GM18499 (cell line): ENCODE measurements at regions not wholly inside any gene's neighbourhood (a gene's known extent, or its start where the extent isn't known, plus 50 kb on each side); places are given as distances from the start of the nearest gene placed in this dataset.
"Not testable (repeated sequence)": the region's sequence is repeated elsewhere in the genome, so short reads cannot be mapped to it uniquely, and the experiment has no call there.

ENCODE experiments used
- ATAC-seq: cut with Tn5 transposase; IDR thresholded peaks from one replicate; pipeline ENCODE4 v1.9.1; 2021; ENCODE audit warnings: moderate number of reproducible peaks; ENCODE audit not compliant: insufficient read depth, unreplicated experiment

- no peak for ATAC-seq
These were observed 215.2 kb upstream of the P2RY1 start for GRCh38 chr3:152619691-152620090.

- ATAC-seq: no peak
These were observed 214.5 kb upstream of the P2RY1 start for GRCh38 chr3:152620395-152620794.

- ATAC-seq: no peak
These were observed 213.7 kb upstream of the P2RY1 start for GRCh38 chr3:152621006-152621868.

GRCh38 chr3:152621967-152622810 lies 212.7 kb upstream of the P2RY1 start:
- no peak for ATAC-seq

GRCh38 chr3:152622811-152623167 lies 212.1 kb upstream of the P2RY1 start:
- no peak for ATAC-seq

- ATAC-seq: no peak
These were observed 211.5 kb upstream of the P2RY1 start for GRCh38 chr3:152623286-152623911.

DNA sequence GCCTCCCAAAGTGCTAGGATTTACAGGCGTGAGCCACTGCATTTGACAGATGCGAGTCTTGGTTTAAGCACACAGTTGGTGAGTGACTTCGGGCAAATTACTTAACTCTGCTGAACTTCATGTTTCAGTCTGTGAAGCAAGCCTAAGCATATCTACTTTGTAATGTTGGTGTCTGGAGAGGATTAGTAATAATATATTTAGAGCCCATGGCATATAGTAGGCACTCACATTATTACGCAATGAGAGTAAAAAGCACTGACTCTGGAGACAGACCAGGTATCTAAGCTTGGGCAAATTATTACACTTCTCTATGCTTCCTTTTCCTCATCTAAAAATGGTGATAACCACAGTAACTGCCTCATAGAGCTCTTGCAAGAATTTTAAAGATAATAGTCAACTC lies 208.7 kb upstream of the P2RY1 start:
- ATAC-seq: no peak

GRCh38 chr3:152628496-152628895 lies 206.4 kb upstream of the P2RY1 start:
- no peak for ATAC-seq

- ATAC-seq: no peak
These were observed 205.4 kb upstream of the P2RY1 start for GRCh38 chr3:152629363-152630122.

DNA sequence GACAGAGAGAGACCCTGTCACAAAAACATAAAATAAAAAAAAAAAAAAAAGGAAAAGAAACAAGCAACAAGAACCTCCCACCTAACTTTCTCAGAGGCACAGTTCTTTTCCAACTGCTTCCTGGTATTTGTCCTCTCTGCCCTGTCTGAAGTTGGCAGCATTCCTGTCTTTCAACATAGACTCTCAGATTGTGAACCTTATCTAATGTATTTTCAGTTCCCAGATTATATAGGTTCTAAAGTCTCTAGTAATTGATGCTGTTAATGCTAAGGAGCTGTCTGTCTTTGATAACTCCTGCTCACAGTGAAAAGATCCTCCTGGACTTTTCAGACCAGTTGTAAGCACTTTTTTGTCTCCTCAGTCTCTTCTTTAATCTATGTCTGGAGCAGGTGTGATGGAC lies 199.5 kb upstream of the P2RY1 start:
- ATAC-seq: no peak

DNA sequence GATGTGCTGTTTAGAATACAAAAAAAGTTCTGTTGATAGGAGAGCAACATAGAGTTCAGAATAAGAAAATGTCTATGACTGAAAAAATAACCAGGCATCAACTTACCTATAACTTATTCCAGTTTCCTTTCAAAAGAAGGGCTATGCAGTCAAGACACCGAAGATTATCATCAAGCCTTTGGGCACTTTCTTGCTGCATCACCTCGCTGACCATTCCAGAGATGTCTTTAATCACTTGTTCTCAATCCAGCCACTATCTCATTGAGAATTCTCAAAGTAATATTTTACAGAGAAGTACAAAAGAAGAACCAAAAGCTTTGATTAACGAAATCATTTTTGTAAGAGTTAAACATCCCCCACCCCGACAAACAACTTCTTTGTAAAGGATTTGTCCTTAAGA lies 198.3 kb upstream of the P2RY1 start:
- no peak for ATAC-seq

DNA sequence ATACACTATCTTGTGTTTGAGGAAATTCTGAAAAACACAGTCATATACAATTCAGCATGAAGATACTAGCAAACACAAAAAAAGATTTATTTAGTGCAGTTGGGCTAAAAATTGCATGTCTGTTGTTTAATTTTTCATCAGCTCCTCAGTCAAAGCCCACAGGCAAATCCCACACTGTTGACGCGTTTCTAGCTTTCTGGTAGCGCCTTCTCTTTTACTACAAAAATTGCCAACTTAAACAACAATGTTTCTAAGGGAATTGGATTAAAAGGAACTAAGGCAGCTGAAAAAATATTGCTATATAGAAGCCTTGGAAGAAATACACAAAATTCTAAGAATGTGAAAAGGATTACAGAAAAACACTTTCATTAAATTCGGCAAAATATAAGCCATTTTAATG lies 196.7 kb upstream of the P2RY1 start:
- no peak for ATAC-seq

DNA sequence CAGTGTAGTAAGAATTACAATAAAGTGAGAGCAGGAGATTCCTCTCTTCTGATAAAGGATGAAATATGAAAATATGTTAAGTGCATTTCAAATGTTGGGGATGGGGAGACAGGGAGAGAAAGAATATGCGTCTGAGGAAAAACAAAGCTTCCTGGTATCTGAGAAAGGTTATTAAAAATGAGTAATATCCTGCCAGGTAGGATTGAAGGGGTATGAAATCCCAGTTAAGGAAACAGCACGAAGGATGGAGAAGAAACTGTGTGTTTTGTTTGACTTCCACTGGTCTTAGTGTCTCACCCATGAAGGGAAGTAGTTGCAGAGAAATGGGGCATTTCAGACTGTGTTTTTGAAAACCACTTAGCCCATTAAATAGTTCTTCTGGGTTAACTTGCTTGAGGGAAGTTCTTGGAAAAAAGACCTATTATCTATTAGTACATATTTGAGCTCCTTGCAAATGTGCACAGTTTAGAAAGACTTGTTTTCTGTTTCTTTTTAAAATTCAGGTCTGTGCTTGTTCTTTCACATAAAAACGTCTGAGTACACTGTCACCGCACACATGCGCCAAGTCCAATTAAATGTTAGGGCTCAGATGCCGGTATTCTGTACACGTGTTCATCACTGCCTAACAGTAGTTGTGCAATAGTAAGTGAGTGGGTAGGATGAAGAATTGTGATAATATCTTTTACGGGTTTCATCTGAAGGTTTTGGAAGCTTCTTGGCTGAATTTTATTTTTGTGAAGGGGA lies 196.1 kb upstream of the P2RY1 start:
- ATAC-seq: no peak

- ATAC-seq: no peak
These were observed 193.7 kb upstream of the P2RY1 start for GRCh38 chr3:152641198-152641597.

DNA sequence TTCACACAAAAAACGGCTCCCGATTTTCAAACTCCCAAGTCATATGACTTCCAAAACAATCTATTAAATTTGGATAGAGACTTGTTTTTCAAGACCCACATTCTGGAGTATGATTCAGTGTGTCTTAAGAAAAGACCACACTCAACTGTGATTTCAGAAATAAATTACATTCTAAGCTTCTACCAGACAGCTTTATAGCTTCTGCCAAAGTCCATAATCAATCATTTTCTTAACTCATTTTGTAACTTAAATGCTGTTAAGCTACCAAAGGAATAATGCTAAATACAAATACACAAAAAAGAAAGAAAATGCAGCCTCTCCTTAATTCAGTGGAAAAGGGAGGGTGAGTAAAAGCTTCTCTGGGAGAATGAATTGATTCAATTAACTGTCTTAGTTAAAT lies 192.3 kb upstream of the P2RY1 start:
- no peak for ATAC-seq

DNA sequence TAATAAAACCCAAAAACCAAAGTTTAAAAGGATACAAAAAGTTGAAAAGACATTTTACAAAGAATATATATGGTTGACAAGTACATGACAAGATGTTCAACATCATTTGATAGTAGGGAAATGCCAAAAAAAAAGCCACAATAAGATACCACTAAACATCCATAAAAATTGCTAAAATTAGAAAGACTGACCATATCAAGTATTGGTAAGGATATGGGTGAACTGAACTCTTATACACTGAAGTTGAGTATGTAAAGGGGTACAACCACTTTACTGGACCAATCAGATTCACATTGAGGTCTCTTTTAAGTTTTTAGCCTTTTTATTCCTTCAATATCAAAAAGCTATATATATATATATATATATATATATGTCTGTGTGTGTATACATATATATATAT lies 190.5 kb upstream of the P2RY1 start:
- no peak for ATAC-seq

DNA sequence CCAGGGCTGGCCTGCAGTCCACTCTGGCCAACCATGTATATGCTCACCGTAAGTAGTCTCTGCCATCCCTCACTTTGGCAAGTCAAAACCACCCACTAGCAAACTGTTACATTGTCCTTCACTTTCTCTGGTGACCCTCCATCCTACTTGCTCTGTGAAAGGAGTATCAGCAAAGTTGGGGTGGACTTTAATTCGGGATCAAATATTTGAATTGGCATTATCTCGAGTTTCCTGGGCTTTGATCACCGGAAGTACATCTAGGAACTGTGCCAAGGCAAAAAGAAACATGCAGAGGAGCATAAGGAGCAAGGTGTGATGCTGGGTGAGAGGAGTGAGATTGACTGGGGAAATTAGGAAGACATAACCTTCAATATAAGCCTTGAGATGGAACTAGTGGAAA lies 188.9 kb upstream of the P2RY1 start:
- ATAC-seq: no peak

DNA sequence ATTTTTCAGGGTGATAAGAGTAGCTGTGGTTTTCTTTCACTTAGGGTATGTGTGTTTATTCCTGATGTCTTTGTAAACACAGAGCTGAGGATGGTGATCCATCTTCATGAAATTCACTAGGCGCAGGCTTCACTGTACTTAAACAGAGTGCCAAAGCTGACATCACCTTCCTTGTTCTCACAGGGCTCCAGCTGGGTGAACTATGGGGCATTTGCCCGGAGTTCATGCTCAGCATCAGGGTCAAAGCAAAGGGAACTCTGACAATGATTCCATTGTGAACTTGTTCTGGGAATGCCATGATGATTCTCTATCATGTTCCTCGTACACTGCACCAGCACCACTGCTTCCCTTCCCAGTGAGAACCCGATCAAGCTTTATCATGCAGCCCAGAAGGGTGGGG lies 184.8 kb upstream of the P2RY1 start:
- ATAC-seq: no peak

GRCh38 chr3:152650923-152651322 lies 184.0 kb upstream of the P2RY1 start:
- not testable (repeated sequence) for ATAC-seq
